GM18505 (cell line): ENCODE measurements at regions not wholly inside any gene's neighbourhood (a gene's known extent, or its start where the extent isn't known, plus 50 kb on each side); places are given as distances from the start of the nearest gene placed in this dataset.

ENCODE experiments used
- ATAC-seq: cut with Tn5 transposase; IDR thresholded peaks from one replicate; pipeline ENCODE4 v1.9.1; 2021; ENCODE audit not compliant: unreplicated experiment
- POLR2A ChIP-seq: IDR thresholded peaks from 4 replicates; pipeline ENCODE4 v1.6.1; 2011; ENCODE audit warnings: borderline replicate concordance; ENCODE audit not compliant: insufficient read depth, insufficient read length; ENCODE audit errors: extremely low read depth

- no peak for ATAC-seq
- no peak for TF ChIP-seq POLR2A
Observed at GRCh38 chr18:6553234-6553900, 138.7 kb upstream of the L3MBTL4 start.

GRCh38 chr18:6557057-6557769 is 142.5 kb upstream of the L3MBTL4 start:
- ATAC-seq: no peak

GRCh38 chr18:6557770-6558248 is 143.1 kb upstream of the L3MBTL4 start:
- no peak for TF ChIP-seq POLR2A
- no peak for ATAC-seq

More at GRCh38 chr18:6557057-6557769, 142.5 kb upstream of the L3MBTL4 start:
- TF ChIP-seq POLR2A: no peak

- no peak for ATAC-seq
- TF ChIP-seq POLR2A: no peak
Observed at GRCh38 chr18:6558446-6559156, 143.9 kb upstream of the L3MBTL4 start.

GRCh38 chr18:6559296-6559695 is 144.6 kb upstream of the L3MBTL4 start:
- no peak for ATAC-seq
- TF ChIP-seq POLR2A: no peak

GRCh38 chr18:6561016-6561415 is 146.3 kb upstream of the L3MBTL4 start:
- ATAC-seq: no peak

GRCh38 chr18:6561420-6561861 is 146.7 kb upstream of the L3MBTL4 start:
- TF ChIP-seq POLR2A: no peak
- ATAC-seq: no peak

More at GRCh38 chr18:6561016-6561415, 146.3 kb upstream of the L3MBTL4 start:
- no peak for TF ChIP-seq POLR2A

GRCh38 chr18:6561862-6562291 is 147.2 kb upstream of the L3MBTL4 start:
- TF ChIP-seq POLR2A: no peak
- ATAC-seq: no peak

- ATAC-seq: no peak
- TF ChIP-seq POLR2A: no peak
Observed at GRCh38 chr18:6563896-6564295, 149.2 kb upstream of the L3MBTL4 start.

GRCh38 chr18:6564950-6565814 is 150.5 kb upstream of the L3MBTL4 start:
- no peak for TF ChIP-seq POLR2A
- ATAC-seq: no peak

GRCh38 chr18:6565815-6566081 is 151.0 kb upstream of the L3MBTL4 start:
- no peak for ATAC-seq
- TF ChIP-seq POLR2A: no peak

GRCh38 chr18:6566338-6566911 is 151.7 kb upstream of the L3MBTL4 start:
- no peak for ATAC-seq

More at GRCh38 chr18:6566338-6566911, 151.7 kb upstream of the L3MBTL4 start:
- TF ChIP-seq POLR2A: no peak
